ENCODE measurements at regions not wholly inside any gene's neighbourhood (a gene's known extent, or its start where the extent isn't known, plus 50 kb on each side); places are given as distances from the start of the nearest gene placed in this dataset.

DNA sequence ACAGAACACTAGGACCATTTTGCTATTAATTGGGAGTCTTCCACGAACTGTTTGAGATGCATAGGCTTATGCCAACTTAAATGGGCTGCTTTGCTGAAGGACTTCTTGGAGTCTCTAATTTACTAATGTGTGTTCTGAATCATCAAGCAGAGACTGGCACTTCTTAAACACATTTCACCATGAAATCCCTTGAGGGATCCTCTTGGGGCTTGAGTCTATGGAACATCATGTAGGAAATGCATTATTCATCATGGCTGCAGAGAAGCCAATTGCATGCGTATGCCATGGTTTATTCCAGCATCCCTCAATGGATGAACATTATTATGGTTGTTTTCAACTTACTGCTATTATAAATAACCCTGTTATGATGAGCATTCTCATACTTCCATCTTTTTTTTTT lies 73.4 kb downstream of the FGD2 start:
- TF ChIP-seq, protein P1, sequence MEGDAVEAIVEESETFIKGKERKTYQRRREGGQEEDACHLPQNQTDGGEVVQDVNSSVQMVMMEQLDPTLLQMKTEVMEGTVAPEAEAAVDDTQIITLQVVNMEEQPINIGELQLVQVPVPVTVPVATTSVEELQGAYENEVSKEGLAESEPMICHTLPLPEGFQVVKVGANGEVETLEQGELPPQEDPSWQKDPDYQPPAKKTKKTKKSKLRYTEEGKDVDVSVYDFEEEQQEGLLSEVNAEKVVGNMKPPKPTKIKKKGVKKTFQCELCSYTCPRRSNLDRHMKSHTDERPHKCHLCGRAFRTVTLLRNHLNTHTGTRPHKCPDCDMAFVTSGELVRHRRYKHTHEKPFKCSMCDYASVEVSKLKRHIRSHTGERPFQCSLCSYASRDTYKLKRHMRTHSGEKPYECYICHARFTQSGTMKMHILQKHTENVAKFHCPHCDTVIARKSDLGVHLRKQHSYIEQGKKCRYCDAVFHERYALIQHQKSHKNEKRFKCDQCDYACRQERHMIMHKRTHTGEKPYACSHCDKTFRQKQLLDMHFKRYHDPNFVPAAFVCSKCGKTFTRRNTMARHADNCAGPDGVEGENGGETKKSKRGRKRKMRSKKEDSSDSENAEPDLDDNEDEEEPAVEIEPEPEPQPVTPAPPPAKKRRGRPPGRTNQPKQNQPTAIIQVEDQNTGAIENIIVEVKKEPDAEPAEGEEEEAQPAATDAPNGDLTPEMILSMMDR (conservative IDR thresholded peaks at IDR 0.05 in 1 of 2, IDR thresholded peaks at IDR 0.05 in 1 of 2; ENCODE audit: extremely low read depth in 1 of 2, insufficient read depth in 1 of 2, low read depth in 1 of 2, low read length in 2 of 2): no peak
- TF ChIP-seq EZH2 (IDR thresholded peaks at IDR 0.05; ENCODE audit: borderline replicate concordance, low read length): no peak

Measured in mammary epithelial cell (primary cell).